Tibial nerve (tissue), 4 donors: ENCODE measurements at regions not wholly inside any gene's neighbourhood (a gene's known extent, or its start where the extent isn't known, plus 50 kb on each side); places are given as distances from the start of the nearest gene placed in this dataset.

ENCODE experiments used
- CTCF ChIP-seq, 5 experiments: fragments of 200-600 bp in 3 of 5; fragments of 450-650 bp in 2 of 5; sonication (generic) in 3 of 5; IDR thresholded peaks; one replicate each; pipeline ENCODE4 v1.5.1; 2016 to 2019; ENCODE audit warnings: antibody characterized with exemption in 5 of 5, mild to moderate bottlenecking in 3 of 5, moderate library complexity in 2 of 5
- EP300 ChIP-seq, 2 donors: sonication (generic); formaldehyde crosslinking; IDR thresholded peaks; one replicate each; pipeline ENCODE4 v1.6.1; 2017; ENCODE audit warnings: antibody characterized with exemption in 2 of 2, mild to moderate bottlenecking in 1 of 2

GRCh38 chr7:69199661-69200060 lies 398.6 kb upstream of the AUTS2 start:
- TF ChIP-seq CTCF (IDR thresholded peaks at IDR 0.05) (no peak), EP300 (IDR thresholded peaks at IDR 0.05) (no peak)
